Stimulated activated naive CD8-positive, alpha-beta T cell treated with anti-CD3 and anti-CD28 coated beads, Interleukin-15, amount 100 ng/mL, for 72 hours (primary cell): ENCODE measurements at regions not wholly inside any gene's neighbourhood (a gene's known extent, or its start where the extent isn't known, plus 50 kb on each side); places are given as distances from the start of the nearest gene placed in this dataset.
"Not testable (repeated sequence)": the region's sequence is repeated elsewhere in the genome, so short reads cannot be mapped to it uniquely, and the experiment has no call there.

Source experiments
- ATAC-seq: fragments of 150-1000 bp; cut with Tn5 transposase; 2 replicates; pipeline ENCODE4 v1.10.0; 2021; ENCODE audit warnings: mild to moderate bottlenecking, moderate library complexity
- DNase-seq, 2 donors: peaks; one replicate each; pipeline ENCODE4 v3.0.0; 2021 to 2022
- H3K27ac Mint-ChIP-seq, 2 donors: one replicate each; pipeline ENCODE4 v1.8.0; 2022; ENCODE audit warnings: mild to moderate bottlenecking in 2 of 2, mixed read lengths in 2 of 2, moderate library complexity in 2 of 2
- H3K27me3 Mint-ChIP-seq: one replicate; pipeline ENCODE4 v1.8.0; 2022; ENCODE audit warnings: mixed read lengths
- H3K4me1 Mint-ChIP-seq: one replicate; pipeline ENCODE4 v1.8.0; 2022; ENCODE audit warnings: mild to moderate bottlenecking, mixed read lengths
- H3K4me3 Mint-ChIP-seq, 2 donors: one replicate each; pipeline ENCODE4 v1.8.0; 2022; ENCODE audit warnings: mild to moderate bottlenecking in 2 of 2, mixed read lengths in 2 of 2, moderate library complexity in 1 of 2
- H3K9me3 Mint-ChIP-seq, 2 donors: one replicate each; pipeline ENCODE4 v1.8.0; 2022; ENCODE audit warnings: mixed read lengths in 2 of 2

GRCh38 chr16:48035142-48035541 lies 120.7 kb downstream of the ABCC12 start:
- DNase-seq (no peak), ATAC-seq (no peak)
- Mint-ChIP-seq H3K27ac (no peak overlapping the region), H3K27me3 (peaks cover 9% of the 10 kb centered on the region), H3K9me3 (peaks cover 0 to 15% of the 10 kb centered on the region in 2 donors), H3K4me1 (no peaks in the 10 kb centered on the region), H3K4me3 (no peak overlapping the region)

GRCh38 chr16:48030926-48031325 lies 124.9 kb downstream of the ABCC12 start:
- DNase-seq, result no peak

GRCh38 chr16:48029768-48030167 lies 126.0 kb downstream of the ABCC12 start:
- ATAC-seq (no peak), DNase-seq (no peak)
- H3K27me3 Mint-ChIP-seq, result no peaks in the 10 kb centered on the region
- H3K9me3 Mint-ChIP-seq, result peaks cover 0 to 15% of the 10 kb centered on the region in 2 donors
- H3K27ac Mint-ChIP-seq, result no peak overlapping the region
- H3K4me3 Mint-ChIP-seq, result no peak overlapping the region
- H3K4me1 Mint-ChIP-seq, result no peaks in the 10 kb centered on the region

More at GRCh38 chr16:48030926-48031325, 124.9 kb downstream of the ABCC12 start:
- no peaks in the 10 kb centered on the region for H3K4me1 Mint-ChIP-seq
- no peaks in the 10 kb centered on the region for H3K27me3 Mint-ChIP-seq
- H3K9me3 Mint-ChIP-seq, result peaks cover 0 to 15% of the 10 kb centered on the region in 2 donors
- H3K4me3 Mint-ChIP-seq, result no peak overlapping the region
- ATAC-seq, result no peak
- H3K27ac Mint-ChIP-seq, result no peak overlapping the region

GRCh38 chr16:48025359-48025758 lies 130.4 kb downstream of the ABCC12 start:
- Mint-ChIP-seq H3K27ac (no peak overlapping the region), H3K27me3 (peaks cover 6% of the 10 kb centered on the region)
- no peak for ATAC-seq

GRCh38 chr16:48024042-48024441 lies 131.8 kb downstream of the ABCC12 start:
- no peak for DNase-seq
- Mint-ChIP-seq H3K9me3 (peaks cover 0 to 5% of the 10 kb centered on the region in 2 donors), H3K27ac (no peak overlapping the region), H3K4me3 (no peak overlapping the region), H3K27me3 (peaks cover 6% of the 10 kb centered on the region), H3K4me1 (no peaks in the 10 kb centered on the region)
- no peak for ATAC-seq

More at GRCh38 chr16:48025359-48025758, 130.4 kb downstream of the ABCC12 start:
- Mint-ChIP-seq H3K4me1 (no peaks in the 10 kb centered on the region), H3K9me3 (peaks cover 0 to 5% of the 10 kb centered on the region in 2 donors), H3K4me3 (no peak overlapping the region)
- no peak for DNase-seq

GRCh38 chr16:48022496-48022895 lies 133.3 kb downstream of the ABCC12 start:
- H3K9me3 Mint-ChIP-seq, result peaks cover 0 to 5% of the 10 kb centered on the region in 2 donors
- no peak overlapping the region for H3K4me3 Mint-ChIP-seq
- no peak overlapping the region for H3K27ac Mint-ChIP-seq
- no peak for ATAC-seq
- no peak for DNase-seq
- peaks cover 6% of the 10 kb centered on the region for H3K27me3 Mint-ChIP-seq
- no peaks in the 10 kb centered on the region for H3K4me1 Mint-ChIP-seq

- H3K4me3 Mint-ChIP-seq, H3K27me3 Mint-ChIP-seq, H3K9me3 Mint-ChIP-seq, ATAC-seq, H3K27ac Mint-ChIP-seq, H3K4me1 Mint-ChIP-seq, DNase-seq: not testable (repeated sequence)
Observed at GRCh38 chr16:48020617-48021016, 135.2 kb downstream of the ABCC12 start.

GRCh38 chr16:48014349-48015135 lies 141.3 kb downstream of the ABCC12 start:
- ATAC-seq, result no peak
- H3K27me3 Mint-ChIP-seq, result no peaks in the 10 kb centered on the region
- DNase-seq, result no peak
- peaks cover 0 to 9% of the 10 kb centered on the region in 2 donors for H3K9me3 Mint-ChIP-seq
- H3K27ac Mint-ChIP-seq, result no peak overlapping the region
- H3K4me3 Mint-ChIP-seq, result no peak overlapping the region
- no peaks in the 10 kb centered on the region for H3K4me1 Mint-ChIP-seq

GRCh38 chr16:48013491-48013901 lies 142.3 kb downstream of the ABCC12 start:
- Mint-ChIP-seq H3K4me3 (no peak overlapping the region), H3K27me3 (no peaks in the 10 kb centered on the region), H3K27ac (no peak overlapping the region), H3K4me1 (no peaks in the 10 kb centered on the region), H3K9me3 (peaks cover 0 to 9% of the 10 kb centered on the region in 2 donors)
- no peak for DNase-seq
- no peak for ATAC-seq

GRCh38 chr16:48011878-48012658 lies 143.7 kb downstream of the ABCC12 start:
- H3K27me3 Mint-ChIP-seq, result no peaks in the 10 kb centered on the region
- DNase-seq, result no peak
- H3K4me3 Mint-ChIP-seq, result no peak overlapping the region
- H3K4me1 Mint-ChIP-seq, result no peaks in the 10 kb centered on the region
- no peak overlapping the region for H3K27ac Mint-ChIP-seq
- no peak for ATAC-seq
- H3K9me3 Mint-ChIP-seq, result peaks cover 0 to 11% of the 10 kb centered on the region in 2 donors

- DNase-seq (no peak), ATAC-seq (no peak)
- no peak overlapping the region for H3K4me3 Mint-ChIP-seq
- H3K4me1 Mint-ChIP-seq, result no peaks in the 10 kb centered on the region
- H3K9me3 Mint-ChIP-seq, result peaks cover 0 to 17% of the 10 kb centered on the region in 2 donors
- no peak overlapping the region for H3K27ac Mint-ChIP-seq
- no peaks in the 10 kb centered on the region for H3K27me3 Mint-ChIP-seq
Observed at GRCh38 chr16:48011466-48011865, 144.3 kb downstream of the ABCC12 start.

GRCh38 chr16:48008011-48008525 lies 147.7 kb downstream of the ABCC12 start:
- Mint-ChIP-seq H3K4me3 (no peak overlapping the region), H3K27me3 (peaks cover 9% of the 10 kb centered on the region), H3K9me3 (peaks cover 0 to 12% of the 10 kb centered on the region in 2 donors), H3K4me1 (no peaks in the 10 kb centered on the region), H3K27ac (no peak overlapping the region)
- DNase-seq (no peak), ATAC-seq (no peak)

- Mint-ChIP-seq H3K4me1 (no peaks in the 10 kb centered on the region), H3K27me3 (peaks cover 9% of the 10 kb centered on the region), H3K4me3 (no peak overlapping the region), H3K27ac (no peak overlapping the region), H3K9me3 (peaks cover 0 to 12% of the 10 kb centered on the region in 2 donors)
- no peak for DNase-seq
- ATAC-seq, result no peak
Observed at GRCh38 chr16:48004141-48004695, 151.6 kb downstream of the ABCC12 start.

GRCh38 chr16:48003206-48003907 lies 152.4 kb downstream of the ABCC12 start:
- no peak overlapping the region for H3K27ac Mint-ChIP-seq
- H3K4me3 Mint-ChIP-seq, result no peak overlapping the region
- H3K9me3 Mint-ChIP-seq, result peaks cover 0 to 12% of the 10 kb centered on the region in 2 donors
- DNase-seq (no peak), ATAC-seq (no peak)
- no peaks in the 10 kb centered on the region for H3K4me1 Mint-ChIP-seq
- peaks cover 9% of the 10 kb centered on the region for H3K27me3 Mint-ChIP-seq

GRCh38 chr16:48001324-48001895 lies 154.4 kb downstream of the ABCC12 start:
- Mint-ChIP-seq H3K4me3 (no peak overlapping the region), H3K27ac (no peak overlapping the region), H3K4me1 (no peaks in the 10 kb centered on the region), H3K27me3 (peaks cover 9% of the 10 kb centered on the region), H3K9me3 (peaks cover 0 to 4% of the 10 kb centered on the region in 2 donors)
- DNase-seq (no peak), ATAC-seq (no peak)
